HuH-7.5 (cell line): ENCODE measurements at regions not wholly inside any gene's neighbourhood (a gene's known extent, or its start where the extent isn't known, plus 50 kb on each side); places are given as distances from the start of the nearest gene placed in this dataset.
"Not testable (repeated sequence)": the region's sequence is repeated elsewhere in the genome, so short reads cannot be mapped to it uniquely, and the experiment has no call there.

Source experiments
- DNase-seq: peaks from one replicate; pipeline ENCODE4 v3.0.0; 2011; ENCODE audit warnings: low spot score

DNA sequence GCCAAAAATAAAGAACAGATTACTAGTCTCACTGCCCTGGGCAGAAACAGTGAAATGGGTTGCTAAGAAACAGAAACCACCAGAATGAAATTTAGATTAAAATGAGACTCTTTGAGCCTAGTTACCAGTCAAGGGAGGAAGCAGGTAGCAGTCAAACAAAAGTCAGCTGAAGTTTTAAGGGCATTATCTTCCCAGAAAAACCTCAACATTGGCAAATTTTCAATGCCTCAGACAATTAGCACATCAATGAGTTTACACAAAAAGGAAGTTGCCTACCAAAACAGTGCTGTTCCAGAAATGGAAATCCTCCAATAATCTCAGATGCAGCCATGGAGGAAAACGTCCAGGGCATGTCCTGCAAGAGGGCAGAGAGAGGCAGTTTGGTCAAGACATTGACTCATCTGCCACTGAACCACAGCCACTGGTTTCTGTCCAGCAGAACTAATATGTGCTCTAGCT, 399.7 kb upstream of the ADGRB3 start:
- no peak for DNase-seq

DNA sequence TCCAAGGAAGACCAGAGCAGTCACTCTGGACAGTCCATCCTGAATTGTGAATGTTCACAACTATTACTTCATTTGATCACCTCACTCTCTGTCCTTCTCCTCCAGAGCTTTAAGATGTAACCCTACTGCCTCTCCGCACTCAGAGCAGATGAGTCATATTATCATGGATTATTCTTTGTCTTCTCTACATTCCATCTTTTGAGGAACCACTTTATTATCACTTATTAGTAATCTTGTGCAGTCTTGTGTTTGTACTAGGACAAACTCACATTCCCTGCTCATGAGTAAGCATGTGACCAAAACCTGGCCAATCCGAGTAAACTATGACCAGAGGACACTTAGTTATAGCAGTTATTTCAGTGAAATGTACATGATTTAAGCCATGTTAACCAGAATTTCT, 401.5 kb upstream of the ADGRB3 start:
- no peak for DNase-seq

DNA sequence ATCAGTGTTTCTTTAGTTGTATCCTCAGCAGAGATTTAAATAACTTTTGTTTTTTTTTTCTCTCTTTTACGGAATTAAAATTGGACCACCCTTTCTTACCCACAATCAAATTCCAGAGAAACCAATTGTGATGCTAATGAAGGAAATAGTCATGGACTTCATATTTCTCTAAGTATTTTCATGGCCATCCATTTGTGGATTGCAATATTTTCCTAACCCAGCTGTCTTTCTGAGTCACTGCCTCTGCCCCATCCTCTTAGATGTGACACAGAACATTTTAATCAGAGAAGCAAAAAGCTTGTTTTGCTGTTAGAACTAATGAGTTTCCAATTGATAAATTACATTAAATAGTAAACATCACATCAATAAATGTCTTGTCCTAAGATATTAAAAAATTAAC, 405.5 kb upstream of the ADGRB3 start:
- DNase-seq = no peak

DNA sequence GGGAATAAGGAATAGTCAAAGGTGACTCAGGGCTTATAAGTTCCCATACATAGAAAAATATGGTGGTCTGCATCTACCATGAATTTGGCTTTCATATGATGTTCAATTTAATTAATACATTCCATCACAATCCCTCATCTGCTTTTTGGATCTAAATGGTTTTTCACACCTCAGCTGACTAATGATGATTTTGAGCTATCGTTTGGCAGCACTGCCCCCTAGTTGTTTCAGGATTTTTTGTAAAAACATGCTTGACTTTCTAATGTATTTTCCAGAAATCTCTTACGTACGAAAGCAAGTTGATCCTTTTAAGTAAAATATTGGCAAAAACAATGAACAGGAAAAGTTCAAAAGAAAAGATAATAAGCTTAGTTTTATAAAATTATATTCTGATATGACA, 408.6 kb upstream of the ADGRB3 start:
- no peak for DNase-seq

DNA sequence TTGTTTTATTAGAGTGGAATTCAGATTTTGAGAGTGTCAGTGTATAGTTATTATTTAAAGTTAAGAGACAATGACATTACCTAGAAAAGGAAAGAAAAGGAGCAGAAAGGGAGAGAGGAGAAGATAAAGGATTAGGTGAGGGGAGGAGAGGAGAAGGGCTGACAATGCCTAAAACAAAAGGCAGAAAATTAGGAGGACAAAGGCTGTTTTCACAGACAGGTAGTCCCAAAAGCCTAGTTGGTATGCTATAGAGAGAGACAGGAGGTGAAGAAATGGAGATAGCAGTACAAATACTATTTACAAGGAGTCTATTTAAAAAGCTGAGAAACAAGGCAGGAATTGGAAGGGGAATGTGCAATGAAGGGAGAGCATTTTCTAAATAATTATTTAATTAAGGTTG, 409.4 kb upstream of the ADGRB3 start:
- no peak for DNase-seq

DNA sequence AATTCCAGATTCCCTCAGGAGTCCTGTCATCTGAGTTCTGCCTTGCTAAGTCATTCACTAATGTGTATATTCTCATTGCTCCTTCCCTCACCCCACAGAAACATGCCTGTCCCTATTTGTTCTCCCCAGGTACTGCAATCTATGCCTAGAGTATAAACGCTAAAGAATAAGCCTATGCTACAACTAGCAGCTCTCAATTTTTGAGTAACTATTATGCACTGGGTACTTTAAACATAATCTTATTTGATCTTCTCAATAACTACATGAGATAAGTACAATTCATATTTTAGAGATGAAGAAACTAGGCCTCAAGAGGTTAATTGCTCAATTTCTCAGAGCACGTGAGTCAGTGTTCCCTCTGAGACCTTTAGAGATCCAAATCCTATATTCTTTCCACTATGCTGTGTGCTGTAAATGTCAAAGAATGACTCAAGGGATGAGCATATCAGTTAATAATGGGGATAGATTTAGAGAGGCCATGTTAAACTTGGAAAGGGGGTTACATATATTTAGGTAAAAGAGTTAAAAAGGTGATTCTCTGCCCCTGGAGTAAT, 423.8 kb upstream of the ADGRB3 start:
- no peak for DNase-seq

DNA sequence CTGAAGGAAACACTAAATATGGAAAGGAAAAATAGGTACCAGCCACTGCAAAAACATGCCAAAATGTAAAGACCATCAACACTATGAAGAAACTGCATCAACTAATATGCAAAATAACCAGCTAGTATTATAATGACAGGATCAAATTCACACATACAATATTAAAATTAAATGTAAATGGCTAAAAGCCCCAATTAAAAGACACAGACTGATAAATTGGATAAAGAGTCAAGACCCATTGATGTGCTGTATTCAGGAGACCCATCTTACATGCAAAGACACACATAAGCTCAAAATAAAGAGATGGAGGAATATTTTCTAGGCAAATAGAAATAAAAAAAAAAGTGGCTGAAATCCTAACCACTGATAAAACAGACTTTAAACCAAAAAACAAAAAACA, 427.5 kb upstream of the ADGRB3 start:
- DNase-seq = not testable (repeated sequence)

DNA sequence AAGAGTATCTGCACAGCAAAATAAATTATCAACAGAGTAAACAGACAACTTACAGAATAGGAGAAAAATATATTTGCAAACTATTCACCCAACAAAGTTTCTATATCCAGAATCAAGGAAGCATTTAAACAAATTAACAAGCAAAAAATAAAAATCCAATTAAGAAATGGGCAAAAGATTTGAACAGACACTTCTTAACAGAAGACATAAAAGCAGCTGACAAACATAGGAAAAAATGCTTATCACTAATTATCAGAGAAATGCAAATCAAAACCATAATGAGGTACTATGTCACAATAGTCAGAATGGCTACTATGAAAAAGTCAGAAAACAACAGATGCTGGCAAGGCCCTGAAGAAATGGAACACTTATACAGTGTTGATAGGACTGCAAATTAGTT, 434.2 kb upstream of the ADGRB3 start:
- DNase-seq = no peak

DNA sequence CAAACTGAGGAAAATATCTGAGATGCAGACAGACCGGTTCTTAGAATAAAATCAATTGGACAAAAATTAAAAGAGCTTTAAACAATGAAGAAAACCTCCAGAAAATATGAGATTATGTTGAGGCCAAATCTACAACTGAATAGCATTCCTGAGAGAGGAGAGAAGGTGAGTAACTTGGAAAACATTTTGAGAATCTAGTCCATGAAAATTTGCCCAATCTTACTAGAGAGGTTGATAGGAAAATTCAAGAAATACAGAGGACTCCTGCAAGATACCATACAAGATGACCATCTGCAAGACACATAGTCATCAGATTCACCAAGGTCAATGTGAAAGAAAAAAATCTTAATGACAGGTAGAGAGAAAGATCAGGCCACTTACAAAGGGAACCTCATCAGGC, 437.7 kb upstream of the ADGRB3 start:
- DNase-seq = no peak

DNA sequence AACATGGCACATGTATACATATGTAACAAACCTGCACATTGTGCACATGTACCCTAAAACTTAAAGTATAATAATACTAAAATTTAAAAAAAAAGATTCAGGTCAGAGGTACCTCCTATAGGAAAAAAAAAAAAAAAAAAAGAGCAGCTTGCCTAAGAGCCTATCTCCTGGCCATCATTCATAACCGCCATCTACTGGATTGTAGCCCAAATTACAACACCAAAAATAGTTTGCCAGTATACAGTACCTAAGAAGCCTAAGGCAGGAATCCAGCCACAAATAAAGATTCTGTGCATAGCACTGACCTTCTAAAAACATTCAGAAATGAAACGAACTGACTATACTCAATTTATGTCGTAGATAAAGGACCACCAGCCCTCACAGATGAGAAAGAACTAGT, 438.4 kb upstream of the ADGRB3 start:
- no peak for DNase-seq

DNA sequence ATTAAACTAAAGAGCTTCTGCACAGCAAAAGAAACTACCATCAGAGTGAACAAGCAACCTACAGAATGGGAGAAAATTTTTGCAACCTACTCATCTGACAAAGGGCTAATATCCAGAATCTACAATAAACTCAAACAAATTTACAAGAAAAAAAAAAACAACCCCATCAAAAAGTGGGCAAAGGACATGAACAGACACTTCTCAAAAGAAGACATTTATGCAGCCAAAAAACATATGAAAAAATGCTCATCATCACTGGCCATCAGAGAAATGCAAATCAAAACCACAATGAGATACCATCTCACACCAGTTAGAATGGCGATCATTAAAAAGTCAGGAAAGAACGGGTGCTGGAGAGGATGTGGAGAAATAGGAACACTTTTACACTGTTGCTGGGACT, 439.3 kb upstream of the ADGRB3 start:
- DNase-seq = not testable (repeated sequence)

DNA sequence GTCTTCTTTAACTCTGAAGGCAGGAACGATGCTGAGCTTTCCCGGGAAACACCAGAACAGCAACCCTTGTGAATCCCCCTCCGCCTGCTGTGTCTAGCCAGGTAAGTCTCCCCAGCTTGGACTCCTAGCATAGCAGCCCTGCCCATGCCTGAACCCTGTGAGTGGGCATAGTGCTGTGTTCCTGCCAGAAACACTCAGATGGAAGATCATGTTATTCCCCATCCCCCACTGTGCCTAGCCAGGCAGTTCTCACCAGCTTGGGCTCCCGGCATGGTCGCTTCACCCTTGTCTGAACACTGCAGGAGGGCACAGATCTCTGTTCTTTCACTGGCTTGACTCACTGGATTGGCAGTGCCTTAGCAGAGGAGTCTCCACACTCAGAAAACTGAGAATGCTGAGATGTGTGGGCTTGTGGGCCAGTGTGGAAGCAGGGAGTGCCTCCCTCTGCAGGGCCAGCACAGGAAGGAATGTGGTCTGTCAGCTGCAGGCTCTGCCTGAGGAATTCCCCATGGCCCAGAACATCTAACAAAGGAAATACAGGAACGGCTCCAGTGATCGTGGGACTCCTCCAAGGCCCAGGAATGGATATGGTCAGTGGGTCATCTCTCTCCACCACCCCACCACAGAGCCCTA, 440.1 kb upstream of the ADGRB3 start:
- DNase-seq = no peak

DNA sequence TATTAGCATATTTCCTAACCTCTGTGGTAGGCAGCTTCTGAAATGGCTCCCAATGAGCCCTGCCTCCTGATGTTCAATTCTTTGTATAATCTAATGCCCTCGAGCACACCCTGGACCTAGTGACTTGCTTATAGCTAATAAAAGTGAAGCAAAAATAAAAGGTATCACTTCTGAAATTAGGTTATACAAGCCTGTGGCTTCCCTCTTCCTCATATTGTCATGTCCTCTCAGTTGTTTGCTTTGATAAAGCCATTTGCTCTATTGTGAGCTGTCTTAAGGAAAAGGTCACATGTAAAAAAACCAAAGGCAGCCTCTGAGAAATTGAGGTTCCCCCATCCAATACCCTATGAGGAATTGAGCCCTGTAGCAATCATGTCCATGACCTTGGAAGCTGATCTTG, 442.1 kb upstream of the ADGRB3 start:
- DNase-seq = no peak

DNA sequence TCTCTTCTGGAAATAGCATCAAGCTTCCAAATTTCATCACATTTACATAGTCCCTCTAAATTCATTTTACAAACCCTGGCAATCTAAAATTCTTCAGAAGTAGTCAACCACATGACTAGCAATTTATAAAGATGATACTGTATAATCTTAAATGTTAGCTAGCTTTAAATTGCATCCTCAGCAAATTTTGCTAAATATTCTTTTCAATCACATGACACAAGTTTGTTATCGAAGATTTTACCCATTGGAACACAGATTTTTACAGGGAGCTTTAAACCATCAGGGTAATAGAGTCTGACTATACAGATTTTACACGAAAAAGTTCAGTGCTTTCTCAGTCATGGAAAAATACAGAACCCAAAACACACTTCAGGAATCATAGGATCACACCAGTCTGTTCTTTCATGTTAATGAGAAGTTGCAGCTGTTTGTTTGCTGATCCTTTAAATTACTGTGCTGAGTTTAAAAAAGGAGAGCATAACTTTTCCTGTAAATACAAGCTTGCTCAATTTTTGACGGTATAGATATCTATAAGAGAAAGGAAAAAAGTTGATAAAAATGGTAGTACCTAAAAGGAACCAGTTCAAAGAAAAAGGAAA, 445.8 kb upstream of the ADGRB3 start:
- DNase-seq = no peak

DNA sequence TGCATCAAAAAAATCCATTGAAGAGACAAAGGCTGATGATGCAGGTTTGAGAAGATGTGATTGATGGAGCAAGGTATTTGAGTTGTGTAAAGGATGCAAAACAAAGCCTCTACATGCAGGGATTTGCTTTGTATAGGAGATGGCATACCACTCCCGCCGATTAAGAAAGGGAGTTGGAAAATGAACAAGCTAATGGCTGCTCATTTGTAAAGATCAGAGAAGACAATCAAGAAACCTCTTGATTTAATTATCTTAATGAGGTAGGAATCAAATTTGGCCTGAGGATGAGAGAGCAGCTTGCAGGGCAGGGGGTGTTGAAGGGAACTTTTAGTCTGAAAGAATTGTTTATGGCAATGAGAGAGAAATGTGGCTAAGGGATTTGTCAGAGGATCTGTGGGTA, 448.2 kb upstream of the ADGRB3 start:
- DNase-seq = no peak

DNA sequence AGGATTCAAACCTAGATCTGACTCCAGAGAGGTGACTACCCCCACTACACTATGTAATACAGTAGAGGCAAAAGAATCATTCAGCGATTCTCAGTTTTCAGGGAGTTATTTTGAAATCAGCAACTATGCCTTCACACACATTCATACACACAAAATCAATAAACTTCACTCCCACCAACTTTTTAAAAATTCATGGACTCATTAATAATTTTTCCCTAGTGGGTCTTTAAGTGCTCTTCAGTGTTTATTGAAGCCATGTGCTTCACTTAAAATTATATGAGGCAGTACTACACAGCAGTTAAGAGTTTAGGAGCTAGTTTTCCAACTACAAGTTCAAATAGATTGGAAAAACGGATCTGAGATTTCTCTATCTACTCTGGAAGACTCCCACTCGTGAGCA, 452.7 kb upstream of the ADGRB3 start:
- DNase-seq = no peak

DNA sequence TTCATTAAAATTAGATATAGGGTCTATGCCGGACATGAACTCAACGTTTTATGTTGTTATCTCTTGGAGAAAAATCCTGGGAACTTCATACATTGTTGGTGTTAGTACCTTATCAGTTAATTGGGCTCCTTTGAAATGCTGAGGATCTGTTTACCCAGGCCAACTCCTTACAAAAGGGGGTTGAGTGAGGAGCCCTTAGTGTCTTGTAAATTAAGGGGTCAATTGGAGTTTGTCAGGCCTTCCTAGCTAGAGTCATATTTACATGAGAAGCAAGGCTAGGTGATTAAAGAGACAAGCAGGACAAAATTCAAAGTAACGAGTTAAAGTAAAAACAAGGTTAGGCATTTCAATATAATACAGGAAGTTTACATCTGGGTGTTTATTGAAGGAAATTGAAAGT, 454.1 kb upstream of the ADGRB3 start:
- DNase-seq = not testable (repeated sequence)

DNA sequence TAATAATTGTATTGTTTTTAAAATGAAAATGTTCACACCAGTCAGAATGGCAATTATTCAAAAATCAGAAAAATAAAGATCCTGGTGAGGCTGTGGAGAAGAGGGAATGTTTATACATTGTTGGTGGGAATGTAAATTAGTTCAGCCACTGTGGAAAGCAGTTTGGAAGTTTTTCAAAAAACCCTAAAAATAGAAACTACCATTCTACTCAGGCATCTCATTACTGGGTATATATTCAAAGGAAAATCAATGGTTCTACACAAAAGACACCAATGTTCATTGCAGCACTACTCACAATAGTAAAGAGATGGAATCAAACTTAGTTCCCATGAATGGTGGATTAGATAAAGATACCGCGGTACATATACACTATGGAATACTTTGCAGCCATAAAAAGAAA, 461.5 kb upstream of the ADGRB3 start:
- DNase-seq = no peak

DNA sequence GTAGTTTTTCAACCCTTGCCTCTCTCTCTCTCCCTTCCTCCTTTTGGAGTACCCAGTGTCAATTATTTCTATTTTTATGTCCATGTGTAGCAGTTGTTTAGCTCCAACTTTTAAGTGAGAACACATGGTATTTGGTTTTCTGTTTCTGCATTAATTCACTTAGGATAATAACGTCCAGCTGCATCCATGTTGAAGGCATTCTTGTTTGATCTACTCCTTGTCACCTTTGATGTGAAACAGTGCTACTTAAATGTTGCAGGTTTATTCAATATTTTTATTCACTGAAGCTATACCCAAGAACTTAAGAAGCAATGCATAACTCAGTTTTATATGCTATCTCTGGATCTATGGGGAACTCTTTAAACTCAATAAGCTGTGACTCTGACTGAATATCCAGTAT, 465.2 kb upstream of the ADGRB3 start:
- DNase-seq = no peak

DNA sequence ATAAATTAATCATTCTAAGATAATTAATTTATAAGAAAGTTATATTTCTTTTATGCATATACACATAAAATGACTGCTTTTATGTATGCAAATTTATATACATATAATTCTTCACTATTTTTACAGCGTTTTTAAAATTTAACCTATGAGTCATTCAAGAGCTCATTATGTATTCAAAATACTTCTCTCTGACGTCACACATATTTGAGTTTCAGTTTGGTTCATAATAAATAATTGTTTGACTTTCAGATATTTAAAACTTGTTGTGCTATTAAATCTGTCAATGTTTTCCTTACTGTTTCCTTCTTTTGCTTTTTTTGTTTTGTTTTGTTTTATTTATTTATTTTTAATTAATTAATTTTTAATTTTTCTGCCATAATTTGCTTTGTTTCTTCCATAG, 467.5 kb upstream of the ADGRB3 start:
- DNase-seq = no peak

DNA sequence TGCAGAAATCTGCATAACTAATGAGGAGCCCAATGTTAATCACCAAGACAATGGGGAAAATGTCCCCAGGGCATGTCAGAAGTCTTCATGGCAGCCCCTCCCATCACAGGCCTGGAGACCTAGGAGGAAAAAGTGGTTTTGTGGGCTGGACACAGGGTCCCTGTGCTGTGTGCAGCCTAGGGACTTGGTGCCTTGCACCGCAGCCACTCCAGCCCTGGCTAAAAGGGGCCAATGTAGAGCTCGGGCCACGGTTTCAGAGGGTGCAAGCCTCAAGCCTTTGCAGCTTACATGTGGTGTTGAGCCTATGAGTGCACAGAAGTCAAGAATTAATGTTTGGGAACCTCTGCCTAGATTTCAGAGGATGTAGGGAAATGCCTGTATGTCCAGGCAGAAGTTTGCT, 474.3 kb upstream of the ADGRB3 start:
- not testable (repeated sequence) for DNase-seq

DNA sequence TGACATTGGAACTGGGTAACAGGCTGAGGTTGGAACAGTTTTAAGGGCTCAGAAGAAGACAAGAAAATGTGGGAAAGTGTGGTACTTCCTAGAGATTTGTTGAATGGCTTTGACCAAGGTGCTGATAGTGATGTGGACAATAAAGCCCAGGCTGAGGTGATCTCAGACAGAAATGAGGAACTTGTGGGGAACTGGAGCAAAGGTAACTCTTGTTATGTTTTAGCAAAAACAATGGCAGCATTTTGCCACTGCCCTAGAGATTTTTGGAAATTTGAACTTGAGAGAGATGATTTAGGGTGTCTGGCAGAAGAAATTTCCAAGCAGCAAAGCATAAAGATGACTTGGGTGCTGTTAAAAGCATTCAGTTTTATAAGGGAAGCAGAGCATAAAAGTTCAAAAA, 474.7 kb upstream of the ADGRB3 start:
- no peak for DNase-seq

DNA sequence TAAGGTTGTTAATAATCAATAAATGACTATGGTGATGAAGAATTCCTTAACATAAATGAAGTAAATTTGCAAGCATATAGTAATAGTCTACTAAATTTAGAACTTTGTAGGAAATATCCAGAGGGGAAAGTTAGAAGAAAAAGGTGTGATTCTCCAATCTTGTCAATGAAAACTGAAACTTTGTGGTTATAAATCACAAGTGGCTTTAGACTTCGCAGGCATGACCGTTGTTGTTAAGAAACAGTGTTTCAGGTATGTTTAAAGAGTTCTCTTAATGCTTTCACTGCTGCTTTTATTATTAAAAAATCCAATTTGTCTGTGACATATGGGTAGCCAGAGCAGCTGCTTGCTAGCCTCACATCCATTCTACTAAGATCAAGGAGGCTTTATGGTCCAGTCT, 475.6 kb upstream of the ADGRB3 start:
- DNase-seq = no peak

DNA sequence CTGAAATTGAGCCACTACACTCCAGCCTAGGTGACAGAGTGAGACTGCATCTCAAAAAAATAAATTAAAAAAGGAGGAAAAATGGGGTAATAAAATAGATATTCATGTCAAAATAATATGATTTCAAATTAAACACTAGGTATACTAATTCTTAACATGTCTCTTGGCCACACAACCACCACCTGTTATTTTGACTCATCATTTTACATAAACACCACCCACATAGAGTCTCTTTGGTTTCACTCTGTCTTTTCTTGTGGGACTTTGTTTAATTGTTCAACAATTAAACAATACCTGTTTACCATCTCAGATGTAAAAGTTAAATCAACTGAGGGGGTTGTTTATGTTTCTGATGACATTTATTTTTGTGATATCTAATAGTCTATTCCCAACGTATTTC, 476.8 kb upstream of the ADGRB3 start:
- no peak for DNase-seq
